NCI-H1048 (cell line): ENCODE measurements at regions not wholly inside any gene's neighbourhood (a gene's known extent, or its start where the extent isn't known, plus 50 kb on each side); places are given as distances from the start of the nearest gene placed in this dataset.

Source experiments
- DNase-seq: peaks from one replicate; lab custom pipeline; 2025; lab: John Stamatoyannopoulos, UW

DNA sequence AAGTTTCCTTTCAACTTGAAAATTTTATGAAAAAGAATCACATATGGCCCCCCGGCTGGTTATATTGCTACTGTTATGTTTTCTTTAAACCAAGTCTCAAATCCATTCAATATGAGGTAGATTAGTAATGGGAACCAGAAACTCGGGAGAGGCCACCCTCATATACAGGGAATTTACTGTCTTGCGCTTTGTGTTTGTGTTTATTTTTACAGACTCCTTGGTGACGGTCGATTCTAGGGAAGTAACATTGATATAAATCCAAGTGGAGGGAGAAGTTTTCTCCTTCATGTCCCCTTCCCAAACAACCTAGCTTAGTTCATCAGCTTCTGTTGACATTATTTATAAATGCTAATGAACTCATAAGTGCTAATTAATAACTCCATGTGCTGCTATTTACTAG is 163.5 kb upstream of the LMO4 start:
- DNase-seq: no peak

DNA sequence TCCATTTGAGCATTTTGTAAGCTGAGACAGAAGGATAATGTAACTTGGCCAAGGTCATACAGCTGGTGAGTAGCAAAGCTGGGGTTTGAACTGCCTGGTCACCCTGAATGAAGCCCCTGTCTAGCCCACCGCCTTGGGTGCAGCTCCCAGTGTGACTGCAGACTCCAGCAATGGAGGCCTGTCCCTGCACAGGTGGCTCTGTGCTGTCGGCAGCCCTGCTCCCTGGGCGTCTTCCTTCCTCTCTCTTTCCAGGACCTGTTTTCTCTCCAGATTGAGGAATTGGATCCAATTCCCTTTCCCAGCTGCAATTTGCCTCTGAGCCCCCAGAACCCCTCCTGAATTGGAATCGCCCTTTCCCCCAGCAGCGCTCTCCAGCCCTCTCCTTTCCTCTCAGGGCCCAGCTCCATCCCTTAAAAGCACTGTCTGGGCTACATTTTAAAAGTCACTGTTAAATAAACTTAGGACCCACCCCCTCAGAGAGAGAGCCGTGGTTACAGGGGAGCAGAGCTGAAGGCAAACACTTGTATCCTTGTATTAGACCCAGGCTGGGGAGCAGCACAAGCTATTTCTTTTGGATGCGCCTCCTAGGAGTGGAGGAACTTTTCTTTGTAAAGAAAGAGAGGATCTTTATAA is 161.4 kb upstream of the LMO4 start:
- no peak for DNase-seq

DNA sequence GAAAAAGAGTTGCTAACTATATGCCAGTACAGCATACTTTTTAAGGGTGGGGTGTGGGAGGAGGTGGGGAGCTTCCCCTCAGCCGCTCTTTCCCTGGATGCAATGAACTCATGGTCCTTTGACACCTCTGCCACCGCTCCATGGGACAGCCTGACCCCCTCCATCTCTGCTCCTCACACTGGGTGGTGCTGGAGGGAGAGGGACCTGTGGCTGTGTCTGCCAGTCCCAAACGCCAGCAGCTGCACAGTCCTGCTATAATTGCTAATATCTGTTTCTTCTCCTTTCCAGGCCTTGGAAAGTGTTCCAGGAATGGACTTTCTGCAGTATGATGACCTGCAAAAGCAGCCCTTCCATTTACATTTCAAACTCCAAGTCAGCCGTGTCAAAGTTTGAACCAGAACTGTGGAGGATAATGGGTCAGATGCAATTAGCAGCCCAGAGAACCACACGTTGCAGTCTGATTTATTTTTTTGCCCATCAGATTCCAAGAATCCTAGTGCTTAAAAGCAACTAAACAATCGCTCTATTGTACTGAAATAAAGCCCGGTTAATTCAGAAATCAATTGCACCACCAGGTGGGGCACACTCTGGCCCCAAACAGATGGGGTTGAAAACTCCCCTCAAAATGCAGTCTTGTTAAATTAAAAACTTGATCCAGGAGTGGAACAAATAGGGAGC is 160.7 kb upstream of the LMO4 start:
- no peak for DNase-seq

DNA sequence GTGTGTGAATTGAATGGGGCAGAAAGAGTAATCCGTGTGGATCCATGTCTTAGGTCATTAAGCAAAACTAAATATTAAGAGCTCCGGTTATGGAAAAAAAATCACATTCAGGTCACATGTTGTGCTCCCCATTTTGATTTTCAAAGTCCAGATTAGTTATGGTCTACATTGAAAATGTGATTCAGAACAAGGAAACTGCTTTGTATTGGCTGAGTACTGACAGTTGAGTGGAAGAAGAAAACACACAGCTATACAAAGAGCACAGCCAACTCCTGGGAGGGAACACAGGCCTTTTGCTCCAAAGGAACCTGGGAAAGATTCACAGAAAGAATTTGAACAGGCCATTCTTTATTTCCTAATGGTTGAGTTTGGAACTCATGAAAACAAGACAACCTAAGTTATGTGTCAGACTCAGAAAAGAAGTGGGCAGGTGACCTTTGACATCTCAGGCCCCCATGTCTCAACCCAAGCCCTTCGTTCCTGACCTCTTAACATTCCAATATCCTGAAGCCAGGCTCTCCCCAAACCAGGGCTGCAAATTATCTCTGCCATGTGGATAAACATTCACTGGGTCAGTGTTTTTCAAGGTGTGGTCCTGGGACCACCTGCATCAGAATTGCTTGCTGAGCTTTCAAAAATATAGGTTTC is 159.3 kb upstream of the LMO4 start:
- no peak for DNase-seq

DNA sequence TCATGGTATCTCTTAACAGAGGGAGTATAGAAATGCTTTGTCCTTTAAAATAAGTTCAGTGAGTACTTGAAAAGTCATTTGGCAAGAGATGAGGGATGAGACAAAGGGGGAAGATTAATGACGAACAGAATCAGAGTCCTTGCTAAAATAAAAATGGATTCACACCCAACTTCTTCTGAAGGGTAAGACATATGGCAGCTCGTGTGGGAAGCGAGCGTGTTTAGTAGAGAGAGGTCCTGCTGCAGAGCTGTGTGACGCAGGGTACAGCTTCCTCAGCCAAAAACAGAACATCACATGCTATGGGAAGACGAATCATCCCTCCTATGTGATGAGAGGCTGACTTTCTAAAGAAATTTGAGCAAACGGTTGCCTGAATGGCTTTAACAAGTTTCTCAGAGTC is 158.5 kb upstream of the LMO4 start:
- DNase-seq: no peak

DNA sequence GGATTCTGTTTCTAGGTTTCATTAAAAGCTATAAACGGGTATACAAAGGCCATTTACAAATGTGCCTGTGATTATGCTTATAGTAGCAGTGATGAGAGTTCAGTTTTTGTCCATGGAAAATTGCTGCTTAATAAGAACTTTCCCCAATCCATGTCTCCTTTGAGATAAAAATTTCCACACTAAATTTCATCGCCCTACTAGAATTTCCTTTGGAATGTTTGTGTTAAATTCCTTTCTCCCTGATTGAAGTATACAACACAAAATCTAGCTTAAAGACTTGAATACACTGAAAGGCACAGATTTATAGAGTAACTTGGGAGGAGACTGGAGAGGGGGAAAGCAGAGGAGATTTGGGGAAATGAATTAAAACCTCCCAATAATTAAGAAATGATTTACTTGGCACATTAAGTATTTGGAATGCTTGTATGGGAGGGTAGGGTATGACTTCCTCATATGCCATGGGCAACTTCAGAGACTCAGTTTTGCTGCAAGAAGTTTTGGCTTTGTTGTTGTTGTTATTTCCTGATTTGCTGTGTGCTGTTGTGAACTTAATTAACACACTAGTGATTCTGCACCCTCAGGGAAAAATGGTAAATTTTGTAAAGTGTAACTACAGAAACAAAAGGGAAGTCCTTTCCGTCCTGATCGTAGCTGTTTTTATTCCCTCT is 157.6 kb upstream of the LMO4 start:
- DNase-seq: no peak

DNA sequence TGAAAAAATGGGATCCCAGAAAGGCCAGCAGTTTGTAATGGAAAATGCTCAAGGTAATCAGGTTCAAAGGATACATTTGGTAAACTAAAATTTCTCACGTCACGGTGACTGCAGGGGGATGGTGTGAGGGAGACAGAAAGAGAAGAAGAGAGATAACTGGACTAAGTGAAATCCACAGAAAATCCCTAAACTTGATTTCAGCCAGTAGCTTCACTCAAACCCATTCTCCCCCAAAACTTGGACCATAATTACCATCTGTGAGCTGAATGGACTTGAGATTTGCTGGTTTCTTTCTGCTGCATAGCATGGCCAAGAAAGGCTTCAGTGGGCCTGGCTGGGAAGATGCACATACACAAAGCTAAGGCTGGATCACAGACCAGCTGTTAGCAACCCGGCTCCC is 155.4 kb upstream of the LMO4 start:
- no peak for DNase-seq

DNA sequence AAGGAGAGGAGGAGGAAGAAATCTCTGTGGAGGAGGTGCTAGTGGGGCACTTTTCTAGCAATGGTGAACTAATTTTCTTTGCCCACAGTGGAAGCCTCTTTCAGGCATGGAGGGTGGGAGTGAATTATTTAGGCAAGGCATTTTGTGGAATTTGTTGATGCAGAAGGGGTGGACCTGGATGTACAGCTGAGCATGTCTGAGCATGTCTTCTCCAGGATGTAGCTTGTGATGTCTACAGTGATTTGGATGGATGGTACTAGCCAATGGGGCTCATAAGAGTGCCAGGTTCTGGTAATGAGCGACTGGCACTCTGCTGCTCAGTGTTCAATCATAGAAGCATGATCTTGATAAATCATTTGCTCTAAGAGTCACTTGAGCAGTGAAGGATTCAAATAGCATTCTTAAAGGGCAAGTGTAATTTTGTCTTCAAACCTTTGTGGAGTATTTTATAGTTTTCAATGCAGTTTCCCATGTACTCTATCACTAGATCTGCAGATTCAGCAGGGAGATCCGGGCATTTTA is 153.9 kb upstream of the LMO4 start:
- DNase-seq: no peak

DNA sequence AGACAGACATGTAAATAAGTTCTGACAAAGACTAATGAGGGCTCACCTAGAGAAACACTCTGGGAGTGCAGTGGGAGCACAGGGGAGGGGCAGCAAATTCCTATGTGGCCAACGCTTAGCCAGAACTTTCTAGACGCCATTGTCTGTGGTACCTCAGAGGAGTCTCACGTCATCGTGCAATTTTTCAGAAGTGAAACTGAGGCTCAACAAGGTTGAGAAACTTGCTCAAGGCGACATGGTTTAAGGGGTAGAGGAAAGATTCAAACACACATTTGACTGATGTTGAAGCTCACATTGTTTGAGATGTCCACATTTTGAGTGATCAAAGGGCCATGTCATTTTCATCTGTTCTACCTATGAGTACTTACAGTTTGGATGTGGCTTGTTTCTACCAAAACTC is 152.6 kb upstream of the LMO4 start:
- no peak for DNase-seq

DNA sequence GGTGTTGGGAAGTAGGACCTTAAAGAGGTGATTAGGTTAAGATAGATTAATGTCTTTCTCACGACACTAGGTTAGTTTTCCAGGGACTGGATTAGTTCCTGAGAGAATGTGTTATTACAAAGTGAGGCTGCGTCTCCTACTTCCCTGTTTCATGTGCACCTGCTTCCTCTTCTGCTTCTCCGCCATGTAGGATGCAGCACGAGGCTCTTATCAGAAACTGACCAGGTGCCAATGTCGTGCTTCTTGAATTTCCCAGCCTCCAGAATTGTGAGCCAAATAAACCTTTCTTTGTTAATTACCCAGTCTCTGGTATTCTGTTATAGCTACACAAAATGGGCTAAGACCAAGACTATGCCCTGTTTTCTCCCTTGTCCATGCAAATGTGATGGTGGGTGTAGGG is 152.2 kb upstream of the LMO4 start:
- no peak for DNase-seq

DNA sequence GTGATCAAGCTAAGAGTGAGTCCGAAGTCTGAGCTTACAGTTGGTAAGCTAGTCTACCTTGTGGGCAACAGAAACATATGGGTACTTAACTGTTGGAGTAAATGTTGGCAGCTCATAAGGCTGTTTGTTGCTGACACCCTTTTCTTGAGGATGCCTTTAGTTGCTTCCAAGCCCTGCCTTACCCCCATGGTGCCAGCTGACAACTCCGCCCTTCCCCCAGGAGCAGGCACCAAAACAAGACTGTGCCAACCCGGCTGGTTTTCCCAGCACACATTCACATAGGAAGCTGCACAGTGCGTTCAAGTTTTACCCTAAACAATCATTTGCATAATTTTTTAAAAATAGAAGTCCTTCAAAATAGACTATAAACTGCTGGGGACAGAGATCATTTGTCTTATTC is 150.2 kb upstream of the LMO4 start:
- DNase-seq: no peak

DNA sequence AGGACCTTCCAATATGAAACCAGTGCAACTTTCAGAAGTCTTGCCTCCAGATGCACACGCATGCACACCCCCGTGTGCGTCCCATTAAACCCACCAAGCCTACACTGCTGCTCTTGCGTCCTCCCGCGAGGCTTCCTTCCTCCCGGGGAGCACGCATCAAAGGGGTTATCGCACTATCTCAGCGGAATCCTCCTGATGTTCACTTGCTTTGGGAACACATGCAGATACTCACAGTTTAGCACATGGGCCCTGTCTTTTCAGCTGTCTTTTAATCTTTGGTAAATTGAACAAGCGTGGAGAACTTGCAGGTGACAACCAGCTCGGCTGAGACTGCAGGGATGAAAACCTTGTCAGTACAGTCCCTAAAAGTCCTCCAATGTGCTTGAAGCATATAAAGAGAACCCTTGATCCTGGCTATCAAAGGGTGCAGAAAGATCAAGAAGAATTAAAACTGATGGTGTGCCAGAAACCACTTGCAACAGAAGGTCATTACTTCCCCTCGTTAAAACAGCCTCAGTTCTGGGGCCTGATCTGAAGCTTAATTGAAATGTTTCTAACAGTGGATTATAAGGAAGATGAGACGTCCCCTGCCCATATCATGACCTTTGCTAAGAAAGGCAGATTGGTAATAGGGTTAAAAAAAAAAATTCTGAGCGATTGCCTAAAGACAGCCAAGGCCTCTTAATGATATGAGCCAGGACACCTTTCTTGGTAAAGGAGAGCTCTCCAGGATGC is 149.4 kb upstream of the LMO4 start:
- DNase-seq: no peak

DNA sequence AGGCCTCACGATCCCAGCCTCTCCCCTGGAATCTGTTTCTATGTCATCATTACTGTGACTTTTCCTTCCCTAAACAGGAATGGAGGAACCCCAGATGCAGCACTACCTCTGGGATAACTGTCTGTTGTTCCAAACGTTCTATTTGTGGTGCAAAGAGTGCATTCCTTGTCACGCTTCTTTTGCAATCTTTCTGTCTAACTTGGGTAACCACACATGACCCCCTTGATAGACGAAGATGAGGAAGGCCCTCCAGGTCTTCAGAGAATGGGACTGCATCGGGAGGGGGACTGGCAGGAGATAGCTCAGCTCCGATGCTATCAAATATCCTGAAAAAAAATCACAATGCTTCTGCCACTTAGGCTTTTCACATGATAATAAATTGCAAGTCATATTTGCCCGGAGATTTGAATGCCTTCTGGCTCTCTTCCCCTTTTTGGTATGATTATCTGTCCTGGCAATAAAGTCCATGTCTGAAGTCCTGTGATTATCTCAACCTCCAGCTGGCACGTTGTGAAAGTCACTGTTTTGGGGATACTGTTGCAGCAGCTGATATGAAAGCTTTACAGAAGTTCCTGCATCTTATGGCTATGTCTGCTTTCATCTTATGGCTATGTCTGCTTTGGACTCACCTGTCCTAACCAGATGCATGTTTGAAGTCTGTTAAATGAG is 148.7 kb upstream of the LMO4 start:
- DNase-seq: no peak

DNA sequence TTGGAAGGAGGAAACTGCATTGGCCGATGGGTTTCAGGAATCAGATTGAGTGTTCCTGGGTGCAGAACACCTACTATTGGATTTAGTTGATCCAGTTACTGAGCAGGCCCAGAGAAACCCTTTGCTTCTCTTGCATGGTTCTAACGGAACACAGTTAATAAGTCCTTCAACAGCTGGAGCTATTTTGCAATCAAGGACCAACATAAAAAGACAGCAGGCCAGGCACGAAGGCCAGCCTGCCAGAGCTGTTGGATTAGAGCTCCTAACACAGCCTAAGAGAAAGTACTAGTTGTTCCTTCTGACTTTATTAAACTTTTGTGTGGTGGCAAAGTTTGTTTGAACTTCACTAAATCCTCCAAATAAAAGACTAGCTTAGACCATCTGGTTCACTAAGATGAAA is 148.0 kb upstream of the LMO4 start:
- no peak for DNase-seq

DNA sequence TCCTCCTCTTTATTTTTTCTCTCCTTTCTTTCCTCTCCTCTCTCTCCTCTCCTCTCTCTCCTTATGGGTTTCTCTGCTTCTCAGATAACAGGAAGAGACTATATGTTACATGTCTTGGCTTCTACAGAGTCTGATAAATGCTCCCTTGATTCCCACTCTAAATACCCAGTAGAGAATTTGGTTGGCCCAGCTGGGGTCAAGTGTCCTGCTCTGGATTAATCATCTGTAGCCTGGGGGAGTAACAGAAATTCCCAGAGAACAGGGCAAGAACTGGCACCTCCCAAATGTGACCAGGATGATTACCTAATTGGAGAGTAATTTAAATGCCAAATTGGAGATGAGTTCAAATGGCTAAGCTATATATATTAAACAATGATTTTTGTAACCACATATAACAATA is 146.1 kb upstream of the LMO4 start:
- DNase-seq: no peak

DNA sequence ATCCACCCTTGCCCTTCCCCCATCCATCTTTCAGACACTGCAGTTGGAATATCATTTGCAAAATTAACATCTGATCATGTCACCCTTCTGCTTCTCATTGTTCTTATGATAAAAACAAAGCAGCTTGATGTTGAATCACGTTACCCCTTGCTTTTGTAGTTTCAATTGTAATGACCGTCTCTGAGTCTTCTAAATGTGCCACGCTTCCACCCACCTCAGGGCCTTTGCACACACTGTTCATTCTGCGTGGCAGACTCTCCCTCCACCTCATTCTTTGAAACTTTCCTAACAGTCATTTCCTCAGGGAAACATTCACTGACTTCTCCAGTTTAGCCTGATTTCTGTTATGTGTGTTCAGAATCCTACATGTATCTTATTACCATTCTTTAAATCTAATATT is 143.6 kb upstream of the LMO4 start:
- no peak for DNase-seq

DNA sequence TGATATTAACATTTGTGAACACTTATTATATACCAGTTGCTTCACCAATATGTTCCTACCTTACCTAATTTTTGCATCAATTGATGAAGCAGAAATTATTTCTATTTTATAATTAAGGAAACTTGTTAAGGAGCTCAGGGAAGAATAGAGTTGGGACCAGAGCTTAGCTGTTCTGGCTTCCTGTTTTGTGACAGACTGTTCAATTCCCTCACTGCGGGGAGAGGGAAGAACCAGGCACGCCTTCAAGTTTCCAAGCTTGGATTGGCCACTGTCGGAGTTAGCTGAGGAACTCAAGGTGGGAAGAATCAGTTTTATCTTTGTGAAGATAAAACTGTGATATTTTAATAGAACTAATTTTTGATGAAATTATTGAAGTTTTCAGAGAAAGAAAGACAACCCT is 142.3 kb upstream of the LMO4 start:
- DNase-seq: no peak

DNA sequence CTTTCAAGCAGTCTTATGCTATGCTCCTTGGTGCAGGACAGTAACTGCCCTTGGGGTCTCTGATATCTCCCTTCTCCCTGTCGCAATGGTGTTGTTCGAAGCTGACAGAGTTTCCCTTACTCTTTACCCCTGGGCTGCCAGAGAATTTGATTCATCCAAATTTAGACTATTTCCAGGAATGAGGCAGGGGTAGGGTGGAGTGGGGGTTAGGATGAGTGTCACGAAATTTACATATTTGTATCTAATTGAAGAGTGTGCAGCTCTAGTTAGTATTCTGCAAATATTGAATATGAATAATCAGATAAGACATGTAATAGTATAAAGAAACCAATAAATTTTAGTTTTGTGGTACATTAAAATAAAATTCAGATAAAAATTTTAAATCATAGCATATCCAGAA is 140.0 kb upstream of the LMO4 start:
- no peak for DNase-seq

DNA sequence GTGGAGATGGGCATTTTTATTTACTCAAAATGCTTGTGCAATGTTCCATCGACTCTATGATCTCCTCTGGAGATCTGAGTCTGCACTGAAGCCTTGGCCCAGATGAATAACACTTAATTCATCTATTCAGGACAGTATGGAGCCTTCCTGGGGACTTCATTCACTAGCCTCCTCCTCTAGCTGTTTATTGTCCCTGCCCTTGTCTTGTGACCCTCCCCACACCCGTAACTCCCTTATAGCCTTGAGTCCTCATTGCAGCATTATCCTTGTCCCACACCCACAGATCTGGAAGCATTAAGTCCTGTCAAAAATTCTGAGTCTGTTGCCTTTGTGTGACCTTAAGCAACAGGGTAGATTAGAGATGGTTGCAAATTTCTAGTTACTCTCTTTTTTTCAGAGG is 138.3 kb upstream of the LMO4 start:
- DNase-seq: no peak

DNA sequence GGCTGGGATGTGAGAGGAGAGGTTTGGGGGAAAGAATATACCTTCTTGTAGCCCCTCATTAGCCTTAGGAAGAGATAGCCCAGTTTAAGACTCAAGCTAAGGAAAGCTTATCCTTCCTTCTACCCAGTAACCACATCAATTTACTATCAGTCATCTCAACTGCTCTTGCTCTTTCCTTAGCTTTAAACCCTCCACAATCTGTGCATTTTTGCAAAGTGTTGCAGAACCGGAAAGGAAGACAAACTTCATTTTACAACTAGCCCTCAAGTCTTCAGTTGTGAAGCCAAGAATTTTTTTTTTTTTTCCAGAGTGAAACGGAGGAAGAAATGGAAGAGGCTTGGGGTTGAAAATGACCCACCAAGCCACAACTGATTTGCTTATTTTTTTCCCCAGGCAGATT is 137.0 kb upstream of the LMO4 start:
- no peak for DNase-seq

DNA sequence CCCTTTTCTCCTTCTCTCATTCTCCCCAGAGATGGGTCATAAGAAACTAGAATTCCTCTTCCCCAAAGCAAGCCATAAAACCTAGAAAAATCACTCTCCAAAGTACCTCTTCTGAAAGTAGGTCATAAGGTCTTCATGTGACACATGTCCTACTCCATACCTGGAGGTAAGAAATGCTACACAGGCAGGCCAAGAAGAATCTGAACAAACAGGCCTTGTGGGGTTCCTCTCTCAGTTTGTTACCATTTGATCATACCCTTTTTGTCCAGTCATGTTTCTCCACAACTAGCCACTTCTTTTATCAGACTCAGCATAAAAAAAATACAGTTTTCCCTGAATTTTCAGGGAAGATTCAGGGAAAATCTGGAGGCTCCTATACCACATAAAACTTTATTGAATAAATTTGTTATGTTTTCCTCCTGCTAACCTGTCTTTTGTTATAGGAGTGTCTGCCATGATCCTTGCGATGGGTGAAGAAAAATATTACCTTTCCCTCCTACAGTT is 134.4 kb upstream of the LMO4 start:
- no peak for DNase-seq

DNA sequence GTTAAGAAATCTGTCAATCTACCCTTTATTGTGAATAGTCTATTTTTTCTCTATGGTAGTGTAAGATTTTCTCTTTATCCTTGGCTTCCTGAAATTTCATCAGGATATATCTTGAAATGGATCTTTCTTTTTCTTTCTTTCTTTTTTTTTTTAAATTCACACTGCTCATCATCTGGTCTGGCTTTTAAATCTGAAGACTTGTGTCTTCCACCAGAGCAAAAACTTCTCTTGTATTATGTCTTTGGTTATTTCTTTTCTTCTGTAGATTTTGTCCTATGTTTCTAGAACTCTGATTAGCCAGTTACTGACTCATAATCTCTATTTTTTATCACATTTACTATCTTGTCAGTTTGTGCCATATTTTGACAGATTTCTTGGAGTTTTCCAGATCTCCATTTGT is 133.8 kb upstream of the LMO4 start:
- no peak for DNase-seq
